ENCODE measurements at regions not wholly inside any gene's neighbourhood (a gene's known extent, or its start where the extent isn't known, plus 50 kb on each side); places are given as distances from the start of the nearest gene placed in this dataset.

GRCh38 chr19:31629579-31630363 lies 280.5 kb upstream of the TSHZ3 start:
- TF ChIP-seq CTCF (IDR thresholded peaks at IDR 0.05), result no peak
- no peak for TF ChIP-seq POLR2A (IDR thresholded peaks at IDR 0.05)
